ENCODE measurements at regions not wholly inside any gene's neighbourhood (a gene's known extent, or its start where the extent isn't known, plus 50 kb on each side); places are given as distances from the start of the nearest gene placed in this dataset.
A peak's percentile ranks its signal among the peaks of the same experiment; 100 is the strongest.
"Not testable (repeated sequence)": the region's sequence is repeated elsewhere in the genome, so short reads cannot be mapped to it uniquely, and the experiment has no call there.

DNA sequence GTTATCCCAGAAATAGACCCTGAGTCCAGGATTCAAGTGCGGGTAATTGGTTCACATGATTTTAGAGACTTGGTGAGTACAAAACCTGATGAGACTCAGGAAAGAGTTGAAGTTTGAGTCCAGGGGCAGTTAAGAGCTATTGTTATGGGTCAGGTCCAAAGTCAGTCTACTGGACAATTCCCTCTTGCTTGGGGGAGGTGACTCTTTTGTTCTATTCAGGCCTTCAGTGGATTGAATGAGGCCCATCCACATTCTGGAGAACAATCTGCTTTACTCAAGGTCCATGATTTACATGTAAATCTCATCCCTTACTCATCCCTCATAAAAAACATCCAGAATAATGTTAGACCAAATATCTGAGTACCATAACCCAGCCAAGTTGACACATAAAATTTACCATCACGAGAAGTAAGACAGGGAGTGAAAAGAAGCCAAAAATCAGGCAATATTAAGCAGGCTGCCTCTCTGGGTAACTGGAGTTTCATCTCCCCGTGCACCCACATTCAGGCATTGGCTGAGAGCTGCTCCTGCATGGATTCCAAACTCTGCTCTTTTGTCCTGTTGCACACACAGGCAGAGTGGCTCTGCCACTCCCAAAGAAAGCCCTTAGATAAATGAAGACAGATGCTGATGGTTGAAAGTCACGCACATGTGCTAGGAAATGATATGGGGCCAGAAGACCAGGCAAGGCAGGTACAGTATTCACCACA lies 156.0 kb upstream of the SALL1 start:
- in situ Hi-C loops (cut with HindIII; ENCODE audit: low sequenced_read_pairs) = no loop called here
- no peak for DNase-seq (ENCODE audit: low spot score)

DNA sequence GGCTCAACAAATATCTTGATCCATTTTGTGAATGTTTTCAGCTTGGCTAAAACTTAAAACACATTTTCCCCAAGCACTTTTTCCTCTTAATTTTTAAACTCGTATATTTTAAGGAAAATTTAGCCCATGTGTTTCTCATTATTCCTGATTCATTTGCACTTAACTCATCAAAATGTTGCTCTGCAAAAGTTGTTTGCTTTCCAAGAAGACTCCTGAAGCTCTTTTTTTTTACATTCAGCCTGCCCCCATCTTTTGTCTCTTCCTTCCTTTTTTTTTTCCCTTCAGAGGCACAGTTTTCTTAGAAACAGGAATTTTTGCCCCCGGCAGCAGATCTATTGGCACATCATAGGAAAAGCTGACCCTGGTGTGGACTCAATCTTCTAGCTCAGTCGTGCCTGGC lies 155.0 kb upstream of the SALL1 start:
- in situ Hi-C loops (cut with HindIII; ENCODE audit: low sequenced_read_pairs) = no loop called here
- DNase-seq (ENCODE audit: low spot score) = no peak

DNA sequence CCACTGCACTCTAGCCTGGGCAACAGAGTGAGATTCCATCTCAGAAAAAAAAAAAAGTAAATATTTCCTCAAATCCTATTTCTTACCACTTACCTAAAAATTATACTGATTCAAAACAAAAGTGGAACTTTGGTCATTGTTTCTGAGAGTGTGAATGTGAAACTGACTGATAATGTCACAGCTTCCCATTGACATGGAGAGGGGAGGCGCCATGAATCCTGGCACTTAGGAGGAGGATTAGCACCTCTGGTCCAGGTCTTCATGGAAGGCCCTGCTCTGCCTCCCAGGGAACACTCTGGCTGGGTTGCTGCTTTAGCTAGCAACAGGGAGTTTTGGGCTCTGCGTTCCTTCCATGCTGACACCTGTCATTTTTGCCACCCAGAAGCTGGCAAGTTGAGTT lies 154.3 kb upstream of the SALL1 start:
- DNase-seq (ENCODE audit: low spot score) = no peak
- in situ Hi-C loops (cut with HindIII; ENCODE audit: low sequenced_read_pairs) = no loop called here

DNA sequence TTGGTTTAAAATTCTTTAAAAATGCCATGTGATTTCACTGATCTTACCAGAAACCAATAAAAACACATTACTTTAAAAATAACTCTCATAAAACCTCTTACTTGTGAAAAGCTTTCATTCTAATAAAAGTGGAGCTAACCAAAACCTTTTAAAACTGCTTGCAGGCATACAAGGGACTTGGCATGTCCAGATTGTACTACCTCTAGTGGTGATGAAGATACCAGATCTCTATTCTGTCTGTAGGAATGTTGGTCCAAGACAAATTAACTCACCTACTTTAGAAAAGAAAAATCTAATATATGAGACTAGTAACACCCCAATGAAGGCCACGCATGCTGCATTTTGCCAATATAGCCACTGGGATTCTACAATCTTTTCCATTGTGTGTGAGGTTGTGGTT lies 151.0 kb upstream of the SALL1 start:
- in situ Hi-C loops (cut with HindIII; ENCODE audit: low sequenced_read_pairs) = no loop called here
- no peak for DNase-seq (ENCODE audit: low spot score)

DNA sequence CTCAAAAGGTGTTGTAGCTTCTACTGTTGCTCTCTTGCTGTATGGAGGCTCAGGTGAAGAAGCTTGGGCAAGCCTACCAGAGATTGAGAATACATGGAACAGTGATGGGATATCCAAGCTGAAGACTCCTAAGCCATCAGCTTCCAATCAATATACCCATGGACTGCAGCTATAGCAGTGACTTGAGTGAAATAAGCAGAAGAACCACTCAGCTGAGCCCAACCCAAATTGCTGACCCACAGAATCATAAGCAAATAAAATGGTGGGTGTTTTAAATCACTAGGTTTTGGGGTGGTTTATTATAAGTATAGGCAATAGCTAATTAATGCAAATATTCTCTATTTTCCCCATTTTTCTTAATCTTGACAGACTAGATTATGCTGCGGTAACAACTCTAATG lies 147.7 kb upstream of the SALL1 start:
- in situ Hi-C loops (cut with HindIII; ENCODE audit: low sequenced_read_pairs) = no loop called here
- no peak for DNase-seq (ENCODE audit: low spot score)

DNA sequence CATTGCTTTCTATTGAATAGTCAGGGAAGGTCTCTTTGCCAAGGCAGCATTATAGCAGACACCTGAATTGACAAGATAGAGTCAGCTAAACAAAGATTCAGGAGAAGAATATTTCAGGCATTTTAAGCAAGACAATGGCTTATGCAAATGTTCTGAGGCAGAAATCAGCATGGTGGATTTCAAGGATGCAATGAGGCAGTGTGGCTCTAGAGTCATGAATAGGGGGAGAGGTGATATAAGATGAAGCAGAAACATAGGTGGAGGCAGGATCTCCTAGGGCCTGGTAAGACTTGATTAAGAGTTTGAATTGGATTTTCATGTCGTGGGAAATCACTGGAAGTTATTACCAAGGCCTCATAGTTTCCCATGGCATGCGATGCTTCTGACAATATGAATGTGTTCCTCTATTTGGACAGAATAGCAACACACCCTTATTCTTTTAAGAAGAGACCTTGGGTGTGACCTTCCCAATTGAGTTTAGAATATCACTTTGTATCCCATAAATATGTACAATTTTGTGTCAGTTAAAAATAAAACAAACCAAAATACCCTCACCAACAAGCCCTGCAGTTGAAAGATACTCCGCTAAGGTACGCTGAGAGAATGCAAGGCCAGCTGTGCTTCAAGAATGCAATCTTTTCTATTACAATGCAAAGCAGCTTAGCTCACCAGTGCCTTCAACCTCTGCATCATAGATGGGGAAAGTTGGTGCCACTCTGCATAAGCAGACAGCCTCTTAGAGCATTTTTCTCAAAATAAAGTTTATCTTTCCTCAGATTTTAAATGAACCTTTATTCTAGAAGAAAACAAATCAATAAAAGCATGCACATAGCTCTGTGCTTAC lies 139.6 kb upstream of the SALL1 start:
- in situ Hi-C loops (cut with HindIII; ENCODE audit: low sequenced_read_pairs) = no loop called here
- DNase-seq (ENCODE audit: low spot score) = no peak

DNA sequence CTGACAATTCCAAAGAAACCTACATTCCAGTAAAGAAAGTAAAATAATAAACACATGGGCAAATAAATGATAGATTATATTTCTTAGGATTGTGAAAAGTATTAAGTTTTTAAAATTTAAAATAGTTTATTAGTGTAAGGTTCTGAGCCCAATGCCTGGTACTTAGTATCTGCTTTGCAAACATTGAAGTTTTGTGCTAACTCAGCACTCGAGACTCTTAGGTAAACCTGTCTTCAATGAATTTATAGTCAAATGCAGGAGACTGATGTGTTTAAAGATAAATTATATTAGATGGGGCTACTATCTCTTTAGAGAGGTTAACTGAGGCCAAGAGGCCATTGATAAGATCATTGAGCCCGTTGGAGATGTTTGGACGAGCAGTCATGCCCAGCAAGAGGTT lies 138.3 kb upstream of the SALL1 start:
- DNase-seq (ENCODE audit: low spot score) = no peak
- in situ Hi-C loops (cut with HindIII; ENCODE audit: low sequenced_read_pairs) = no loop called here

DNA sequence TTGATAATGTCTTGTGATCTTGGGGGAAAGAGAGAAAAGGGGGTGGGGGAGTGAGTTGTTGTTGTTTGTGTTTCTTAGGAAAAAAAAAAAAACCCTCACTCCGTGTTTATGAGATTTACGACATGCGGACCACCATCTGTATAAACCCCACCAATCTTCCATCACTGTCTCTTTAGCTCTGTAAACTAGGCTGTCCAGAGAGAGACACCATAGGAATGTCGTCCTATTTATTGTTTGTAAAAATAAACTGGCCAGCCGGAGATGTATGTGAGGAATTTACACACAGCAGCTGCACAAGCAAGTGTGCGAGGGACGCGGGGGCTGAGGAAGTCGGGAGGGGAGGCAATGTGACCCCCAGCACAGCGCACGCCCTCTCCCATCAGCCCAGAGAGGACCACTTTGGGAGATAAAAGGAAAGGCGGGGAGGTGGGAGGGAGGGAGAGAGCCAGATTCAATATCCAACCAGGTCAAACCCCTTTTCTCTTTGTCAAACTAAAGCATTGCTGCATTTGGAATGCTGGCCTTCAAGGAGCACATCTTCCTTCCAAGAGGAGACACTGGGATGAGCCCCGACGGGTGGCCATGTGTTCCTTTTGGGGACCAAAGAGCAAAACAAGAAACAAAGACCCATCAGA lies 136.2 kb upstream of the SALL1 start:
- no peak for DNase-seq (ENCODE audit: low spot score)
- in situ Hi-C loops (cut with HindIII; ENCODE audit: low sequenced_read_pairs) = no loop called here

DNA sequence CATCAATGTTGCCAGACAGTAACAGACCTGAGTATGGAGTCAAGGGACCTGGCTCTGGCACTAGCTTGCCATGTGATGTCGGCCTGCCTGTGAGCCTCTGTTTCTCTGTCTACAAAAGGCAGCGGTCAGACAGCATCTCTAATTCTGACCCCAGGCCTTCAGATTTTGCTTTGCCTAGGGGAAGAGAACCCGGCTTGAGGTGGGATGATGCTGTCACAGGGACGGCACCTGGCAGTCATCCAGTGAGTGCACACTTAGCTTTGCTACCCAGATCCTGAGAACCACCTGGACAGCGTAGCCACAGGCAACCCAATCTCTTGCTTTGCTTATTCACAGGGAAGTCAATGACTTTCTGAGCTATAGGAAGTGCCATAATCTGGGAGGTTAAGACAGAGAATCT lies 135.2 kb upstream of the SALL1 start:
- in situ Hi-C loops (cut with HindIII; ENCODE audit: low sequenced_read_pairs) = no loop called here
- no peak for DNase-seq (ENCODE audit: low spot score)

DNA sequence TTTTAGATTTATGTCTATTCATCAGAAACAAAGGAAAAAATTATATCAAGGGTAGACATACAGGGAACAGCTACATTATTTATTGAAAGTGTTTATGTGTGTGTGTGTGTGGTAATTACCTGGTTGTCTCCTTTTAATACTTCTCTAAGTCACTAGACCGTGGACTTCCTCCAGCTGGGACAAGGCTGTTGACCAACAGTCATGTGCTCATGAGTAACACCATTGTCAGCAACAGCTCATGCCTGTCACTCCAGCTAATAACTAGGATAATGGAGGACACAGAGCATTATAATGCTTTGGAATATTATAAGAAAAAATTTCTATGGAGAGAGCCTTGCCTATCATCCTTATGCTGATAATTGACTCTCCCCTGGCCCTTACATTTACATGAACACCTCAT lies 125.3 kb upstream of the SALL1 start:
- in situ Hi-C loops (cut with HindIII; ENCODE audit: low sequenced_read_pairs) = no loop called here
- DNase-seq (ENCODE audit: low spot score) = no peak

DNA sequence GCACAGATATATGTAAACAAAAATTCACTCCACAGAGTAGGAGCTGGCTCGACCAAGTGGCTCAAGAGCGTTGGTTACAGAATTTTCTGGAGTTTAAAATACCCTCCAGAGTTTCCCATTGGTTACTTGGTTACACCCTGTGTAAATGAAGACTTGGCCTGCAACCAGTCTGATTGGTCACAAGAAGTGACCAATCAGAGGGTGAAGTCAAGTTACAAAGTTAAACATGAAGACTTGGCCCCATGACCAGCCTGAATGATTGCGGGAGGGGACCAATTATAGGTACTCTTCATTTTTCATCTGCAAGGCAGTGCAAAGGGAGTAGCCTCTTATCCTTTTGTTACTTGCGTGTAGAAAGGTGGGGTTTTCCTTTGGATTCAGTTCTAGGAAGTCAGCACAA lies 121.3 kb upstream of the SALL1 start:
- no peak for DNase-seq (ENCODE audit: low spot score)
- in situ Hi-C loops (cut with HindIII; ENCODE audit: low sequenced_read_pairs) = no loop called here

DNA sequence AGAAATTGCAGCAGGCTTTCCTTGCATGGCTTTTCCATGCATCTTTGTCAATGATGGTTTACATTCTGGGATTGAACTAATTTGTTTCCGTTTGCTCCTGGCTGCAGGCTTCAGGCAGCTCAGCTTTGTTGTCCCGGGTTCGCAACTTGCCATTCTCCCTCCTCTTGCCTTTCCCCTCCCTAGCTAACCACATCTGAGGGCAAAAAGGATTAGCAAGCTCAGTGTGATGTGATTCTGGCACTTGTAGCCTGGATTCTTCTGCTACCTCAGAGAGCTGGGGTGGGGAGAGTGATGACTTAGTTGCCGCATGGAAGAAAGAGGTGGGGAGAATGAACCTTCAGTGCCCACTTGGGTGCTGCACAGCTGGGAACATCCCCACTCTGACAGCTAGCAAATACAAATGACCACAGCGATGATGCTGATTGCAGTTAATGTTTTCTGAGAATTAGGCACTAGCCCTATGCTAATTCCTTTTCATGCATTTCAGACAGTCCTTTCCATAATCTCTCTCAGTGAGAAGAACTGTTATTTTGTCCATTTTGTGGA lies 120.2 kb upstream of the SALL1 start:
- DNase-seq (ENCODE audit: low spot score) = no peak
- in situ Hi-C loops (cut with HindIII; ENCODE audit: low sequenced_read_pairs) = no loop called here

DNA sequence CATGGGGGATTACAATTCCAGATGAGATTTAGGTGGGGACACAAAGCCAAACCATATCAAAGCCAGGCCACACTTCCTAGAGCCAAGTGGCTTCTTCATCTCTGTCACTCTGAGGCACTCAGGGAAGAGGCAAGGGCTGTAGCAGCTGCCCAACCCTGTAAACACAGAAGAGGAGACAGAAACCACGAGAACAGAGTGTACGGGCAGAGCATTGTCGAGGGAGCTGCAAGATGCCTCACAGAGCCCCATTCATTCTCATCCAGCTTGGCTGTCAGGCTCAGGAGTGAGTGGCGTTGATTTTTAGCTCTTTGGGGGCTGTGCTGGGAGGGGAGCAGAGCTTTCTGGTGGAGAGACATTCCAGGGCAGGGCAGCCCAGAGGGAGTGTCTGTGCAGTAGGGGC lies 117.2 kb upstream of the SALL1 start:
- in situ Hi-C loops (cut with HindIII; ENCODE audit: low sequenced_read_pairs) = no loop called here

DNA sequence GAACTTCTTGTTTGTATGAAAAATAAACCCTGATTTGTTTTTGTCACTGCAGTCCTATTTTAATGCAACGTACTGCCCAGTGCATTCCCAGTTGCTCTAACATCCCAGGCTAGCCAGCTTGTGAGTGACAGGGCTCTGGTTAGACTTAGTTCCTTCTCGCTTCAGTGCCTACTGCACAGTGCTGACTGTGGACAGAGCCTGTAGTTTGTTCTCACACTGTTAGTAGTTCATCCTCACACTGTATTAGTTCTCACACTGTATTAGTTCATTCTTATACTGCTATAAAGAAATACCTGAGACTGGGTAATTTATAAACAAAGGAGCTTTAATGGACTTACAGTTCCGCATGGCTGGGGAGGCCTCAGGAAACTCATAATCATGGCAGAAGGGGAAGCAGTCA lies 116.6 kb upstream of the SALL1 start:
- DNase-seq (ENCODE audit: low spot score) = no peak
- in situ Hi-C loops (cut with HindIII; ENCODE audit: low sequenced_read_pairs) = no loop called here

More for the DNA sequence above, 117.2 kb upstream of the SALL1 start:
- DNase-seq (ENCODE audit: low spot score) = peak; percentile 1

DNA sequence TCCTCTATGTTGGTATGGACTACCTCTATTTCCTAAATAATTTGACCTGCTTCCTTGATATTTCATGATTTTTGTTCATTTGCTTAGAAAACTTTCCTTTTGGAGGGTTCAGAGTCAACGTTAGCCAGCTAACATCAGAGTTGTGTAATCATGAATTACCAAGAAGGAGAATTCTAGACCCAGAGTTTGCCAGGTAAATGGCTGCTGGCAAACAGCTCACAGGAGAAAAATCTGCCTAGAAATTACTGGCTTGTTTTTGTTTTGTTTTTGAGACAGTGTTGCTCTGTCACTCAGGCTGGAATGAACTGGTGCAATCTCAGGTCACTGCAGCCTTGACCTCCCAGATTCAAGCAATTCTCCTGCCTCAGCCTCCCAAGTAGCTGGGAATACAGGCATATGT lies 111.4 kb upstream of the SALL1 start:
- DNase-seq (ENCODE audit: low spot score) = no peak
- in situ Hi-C loops (cut with HindIII; ENCODE audit: low sequenced_read_pairs) = no loop called here

DNA sequence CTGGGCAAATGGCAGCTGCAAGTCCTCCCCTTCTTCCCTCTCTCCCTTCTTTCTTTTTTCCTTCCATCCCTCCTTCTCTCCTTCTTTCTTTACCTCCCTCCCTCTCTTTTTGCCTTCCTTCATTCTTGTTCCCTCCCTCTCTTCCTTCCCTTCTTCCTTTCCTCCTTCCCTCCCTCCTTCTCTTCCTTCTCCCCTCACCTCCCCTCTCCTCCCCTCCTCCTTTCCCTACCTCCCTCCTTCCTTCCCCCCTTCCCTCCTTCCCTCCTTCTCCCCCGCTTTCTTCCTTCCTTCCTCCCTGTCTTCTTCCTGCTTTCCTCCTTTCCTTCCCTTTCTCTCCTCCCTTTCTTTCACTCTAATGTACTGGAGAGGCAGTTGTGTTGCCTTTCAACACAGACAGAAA lies 110.8 kb upstream of the SALL1 start:
- in situ Hi-C loops (cut with HindIII; ENCODE audit: low sequenced_read_pairs) = no loop called here
- no peak for DNase-seq (ENCODE audit: low spot score)

DNA sequence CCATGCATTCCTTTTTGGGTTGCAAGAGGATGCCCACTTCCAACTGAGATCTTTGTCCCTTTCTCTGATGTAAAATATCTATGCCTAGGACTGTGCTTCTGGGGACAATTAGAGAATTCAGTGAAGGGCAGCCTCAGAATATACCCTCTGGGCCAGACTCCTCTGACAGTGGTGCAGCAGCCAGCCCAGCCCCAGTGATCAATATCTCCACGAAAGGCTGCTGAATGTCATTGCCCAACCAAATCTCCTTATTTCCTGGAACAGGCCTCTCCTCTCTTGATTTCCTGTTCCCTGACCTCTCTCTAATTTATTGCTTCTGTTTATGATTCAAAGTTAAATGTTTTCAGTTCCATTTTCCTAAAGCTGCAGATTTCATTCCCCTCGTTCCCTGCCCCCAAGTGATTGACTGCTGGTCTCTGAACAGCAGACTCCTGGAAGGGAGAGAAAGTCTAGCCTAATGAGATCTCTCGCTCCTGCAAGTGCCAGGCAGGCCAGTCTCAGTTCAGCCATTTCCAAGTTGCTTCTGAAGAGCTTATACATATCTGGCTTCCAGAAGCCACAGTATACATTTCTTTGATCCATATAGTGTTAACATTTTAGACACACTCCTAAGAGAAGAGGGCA lies 104.4 kb upstream of the SALL1 start:
- in situ Hi-C loops (cut with HindIII; ENCODE audit: low sequenced_read_pairs) = no loop called here
- no peak for DNase-seq (ENCODE audit: low spot score)

DNA sequence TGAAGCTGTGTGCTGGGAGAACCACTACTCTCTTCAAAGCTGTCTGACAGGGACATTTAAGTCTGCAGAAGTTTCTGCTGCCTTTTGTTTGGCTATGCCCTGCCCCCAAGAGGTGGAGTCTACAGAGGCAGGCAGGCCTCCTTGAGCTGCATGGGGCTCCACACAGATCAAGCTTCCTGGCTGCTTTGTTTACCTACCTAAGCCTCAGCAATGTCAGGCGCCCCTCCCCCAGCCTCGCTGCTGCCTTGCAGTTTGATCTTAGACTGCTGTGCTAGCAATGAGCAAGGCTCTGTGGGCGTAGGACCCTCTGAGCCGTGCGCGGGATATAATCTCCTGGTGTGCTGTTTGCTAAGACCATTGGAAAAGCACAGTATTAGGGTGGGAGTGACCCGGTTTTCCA lies 103.3 kb upstream of the SALL1 start:
- DNase-seq (ENCODE audit: low spot score); in situ Hi-C loops (cut with HindIII; ENCODE audit: low sequenced_read_pairs): not testable (repeated sequence)

DNA sequence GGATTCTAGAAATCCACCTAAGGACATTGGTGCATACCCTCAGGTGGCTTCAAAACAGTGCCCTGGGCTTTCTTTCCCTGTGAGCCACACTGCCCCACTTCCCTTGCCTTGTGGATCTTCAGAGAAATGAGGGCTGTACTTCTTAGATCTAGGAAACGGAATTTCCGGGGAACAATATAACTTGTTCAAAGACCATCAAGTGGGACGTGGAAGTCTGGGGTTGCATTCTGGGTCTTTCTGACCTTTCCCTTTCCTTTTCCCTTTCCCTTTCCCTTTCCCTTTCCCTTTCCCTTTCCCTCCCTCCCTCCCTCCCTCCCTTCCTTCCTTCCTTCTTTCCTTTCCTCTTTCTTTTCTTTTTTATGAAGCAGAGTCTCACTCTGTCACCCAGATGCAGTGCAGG lies 97.1 kb upstream of the SALL1 start:
- in situ Hi-C loops (cut with HindIII; ENCODE audit: low sequenced_read_pairs) = no loop called here
- DNase-seq (ENCODE audit: low spot score) = no peak

DNA sequence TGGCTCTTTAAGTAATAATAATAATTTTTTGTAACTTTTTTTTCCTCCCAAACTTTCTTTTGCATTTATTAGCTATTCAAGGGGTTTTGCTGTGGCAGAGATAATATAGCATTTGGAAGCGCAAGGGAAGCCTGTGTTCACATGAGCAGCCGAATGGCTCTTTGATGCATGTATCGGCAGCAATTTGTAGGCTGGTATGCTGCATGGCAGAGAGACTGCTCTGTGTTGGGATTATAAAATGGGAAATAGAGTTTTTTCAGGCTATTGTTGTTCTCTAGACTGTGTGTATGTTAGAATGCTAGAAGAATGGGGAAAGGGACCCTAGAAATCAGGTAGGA lies 94.6 kb upstream of the SALL1 start:
- DNase-seq (ENCODE audit: low spot score) = no peak
- in situ Hi-C loops (cut with HindIII; ENCODE audit: low sequenced_read_pairs) = no loop called here
